NB4 (cell line): ENCODE measurements at regions not wholly inside any gene's neighbourhood (a gene's known extent, or its start where the extent isn't known, plus 50 kb on each side); places are given as distances from the start of the nearest gene placed in this dataset.

ENCODE experiments used
- CTCF ChIP-seq: IDR thresholded peaks from one replicate; pipeline ENCODE4 v1.5.1; 2012; ENCODE audit warnings: low read depth, low read length
- POLR2A ChIP-seq: IDR thresholded peaks from 2 replicates; pipeline ENCODE4 v1.6.1; 2011; ENCODE audit warnings: mild to moderate bottlenecking; ENCODE audit not compliant: insufficient read length; ENCODE audit errors: extremely low read depth

DNA sequence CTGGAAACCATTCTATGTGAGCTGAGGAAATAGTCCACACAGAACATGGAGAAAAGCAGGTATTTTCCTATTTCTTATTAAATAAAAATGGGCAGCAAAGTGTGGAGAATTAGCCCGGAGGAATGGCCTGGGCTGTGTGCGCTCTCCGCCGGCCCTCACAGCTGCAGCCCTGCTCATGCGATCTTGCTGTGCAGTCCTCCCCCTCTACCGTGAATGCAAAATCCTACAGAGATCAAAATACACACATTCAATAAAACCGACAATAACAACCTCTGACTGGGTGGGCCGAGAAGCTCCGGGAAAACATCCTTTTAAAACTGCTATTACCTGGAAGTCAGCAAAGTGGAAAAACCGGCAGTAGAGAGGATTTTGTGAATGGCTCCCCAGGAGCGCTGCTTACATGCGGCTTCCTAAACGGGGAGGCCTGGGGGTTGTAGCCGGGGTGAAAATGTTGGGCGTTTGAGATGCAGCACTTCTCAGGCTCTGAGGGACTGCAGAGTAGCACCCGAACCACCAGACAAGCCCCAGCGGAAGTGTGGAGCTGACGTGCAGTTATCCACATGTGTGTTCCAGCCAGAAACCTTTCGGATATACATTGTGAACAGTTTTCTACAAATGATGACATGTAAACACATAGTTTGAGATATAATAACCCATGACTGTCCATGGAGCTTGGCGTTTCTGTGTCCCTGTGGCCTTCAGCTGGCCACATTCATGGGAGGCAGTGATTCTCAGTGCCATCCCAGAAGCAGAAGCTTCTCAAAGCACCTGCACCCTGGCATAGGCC, 94.2 kb upstream of the ALKAL2 start:
- TF ChIP-seq CTCF (no peak), POLR2A (no peak)
